ENCODE measurements at regions not wholly inside any gene's neighbourhood (a gene's known extent, or its start where the extent isn't known, plus 50 kb on each side); places are given as distances from the start of the nearest gene placed in this dataset.
A peak's percentile ranks its signal among the peaks of the same experiment; 100 is the strongest.

DNA sequence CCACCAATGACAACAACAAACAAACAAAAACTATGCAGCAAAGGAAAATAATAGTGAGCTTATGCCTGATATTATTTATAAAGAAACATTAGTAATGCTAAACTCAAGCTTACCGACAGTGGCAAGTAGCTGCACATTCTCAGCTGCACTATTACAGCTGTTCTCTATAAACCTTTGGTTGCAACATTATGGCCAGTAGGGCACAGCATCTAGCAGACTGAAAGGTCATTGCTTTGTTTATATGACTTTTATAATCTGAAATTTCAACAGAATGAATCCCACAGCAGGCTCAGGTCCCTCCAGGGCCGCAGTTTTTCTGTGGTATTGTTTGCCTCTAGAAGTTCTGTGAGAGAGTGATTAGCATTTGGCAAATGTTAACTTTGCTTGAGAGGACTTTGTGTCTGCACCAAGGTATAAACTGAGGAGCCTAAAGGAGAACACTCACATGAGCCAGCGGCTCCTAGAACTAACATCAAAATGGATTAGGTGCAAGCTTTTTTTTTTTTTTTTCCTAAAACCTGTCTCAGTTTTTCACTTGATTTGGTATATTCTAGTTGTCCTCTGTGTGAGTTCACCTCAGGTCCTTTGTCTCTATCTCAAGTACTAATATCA, 58.3 kb downstream of the IZUMO3 start:
- TF ChIP-seq, protein P1, sequence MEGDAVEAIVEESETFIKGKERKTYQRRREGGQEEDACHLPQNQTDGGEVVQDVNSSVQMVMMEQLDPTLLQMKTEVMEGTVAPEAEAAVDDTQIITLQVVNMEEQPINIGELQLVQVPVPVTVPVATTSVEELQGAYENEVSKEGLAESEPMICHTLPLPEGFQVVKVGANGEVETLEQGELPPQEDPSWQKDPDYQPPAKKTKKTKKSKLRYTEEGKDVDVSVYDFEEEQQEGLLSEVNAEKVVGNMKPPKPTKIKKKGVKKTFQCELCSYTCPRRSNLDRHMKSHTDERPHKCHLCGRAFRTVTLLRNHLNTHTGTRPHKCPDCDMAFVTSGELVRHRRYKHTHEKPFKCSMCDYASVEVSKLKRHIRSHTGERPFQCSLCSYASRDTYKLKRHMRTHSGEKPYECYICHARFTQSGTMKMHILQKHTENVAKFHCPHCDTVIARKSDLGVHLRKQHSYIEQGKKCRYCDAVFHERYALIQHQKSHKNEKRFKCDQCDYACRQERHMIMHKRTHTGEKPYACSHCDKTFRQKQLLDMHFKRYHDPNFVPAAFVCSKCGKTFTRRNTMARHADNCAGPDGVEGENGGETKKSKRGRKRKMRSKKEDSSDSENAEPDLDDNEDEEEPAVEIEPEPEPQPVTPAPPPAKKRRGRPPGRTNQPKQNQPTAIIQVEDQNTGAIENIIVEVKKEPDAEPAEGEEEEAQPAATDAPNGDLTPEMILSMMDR (IDR thresholded peaks at IDR 0.05) = peak in 1 of 3 experiments; percentile 9
- no peak for TF ChIP-seq EP300 (IDR thresholded peaks at IDR 0.05)
